ENCODE measurements at regions not wholly inside any gene's neighbourhood (a gene's known extent, or its start where the extent isn't known, plus 50 kb on each side); places are given as distances from the start of the nearest gene placed in this dataset.

DNA sequence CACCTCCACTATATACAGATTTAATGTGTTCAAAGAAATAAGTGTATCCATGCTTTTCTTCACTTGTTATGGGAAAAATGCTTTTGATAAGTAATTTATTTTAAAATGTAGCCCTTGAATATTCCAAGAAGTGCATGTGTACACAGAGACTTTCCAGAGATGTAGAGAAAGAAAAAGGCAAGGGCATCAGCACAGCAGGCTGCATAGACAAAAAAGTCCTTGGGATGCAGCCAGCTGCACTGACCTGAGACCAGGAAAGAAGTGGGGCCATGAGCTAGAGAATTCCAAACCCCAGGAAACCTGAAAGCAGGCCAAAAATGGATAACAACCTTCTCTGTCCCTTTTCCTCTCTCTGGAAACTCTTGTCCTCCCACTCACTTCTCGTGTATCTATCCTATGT is 51.6 kb upstream of the PRDM8 start:
- H3K27me3 Mint-ChIP-seq (ENCODE audit: insufficient read depth), result peaks cover under 1% of the 10 kb centered on the region
- peaks cover 5% of the 10 kb centered on the region for H3K9me3 Mint-ChIP-seq
- no peak for DNase-seq (ENCODE audit: low spot score)
- intact Hi-C loops (cut with micrococcal nuclease), result no loop called here
- peaks cover 12% of the 10 kb centered on the region for H3K36me3 Mint-ChIP-seq (ENCODE audit: low read depth)
- H3K27ac Mint-ChIP-seq, result no peak overlapping the region
- peaks cover 39% of the 10 kb centered on the region for H3K4me1 Mint-ChIP-seq (ENCODE audit: low read depth)
- no peak overlapping the region for H3K4me3 Mint-ChIP-seq

DNA sequence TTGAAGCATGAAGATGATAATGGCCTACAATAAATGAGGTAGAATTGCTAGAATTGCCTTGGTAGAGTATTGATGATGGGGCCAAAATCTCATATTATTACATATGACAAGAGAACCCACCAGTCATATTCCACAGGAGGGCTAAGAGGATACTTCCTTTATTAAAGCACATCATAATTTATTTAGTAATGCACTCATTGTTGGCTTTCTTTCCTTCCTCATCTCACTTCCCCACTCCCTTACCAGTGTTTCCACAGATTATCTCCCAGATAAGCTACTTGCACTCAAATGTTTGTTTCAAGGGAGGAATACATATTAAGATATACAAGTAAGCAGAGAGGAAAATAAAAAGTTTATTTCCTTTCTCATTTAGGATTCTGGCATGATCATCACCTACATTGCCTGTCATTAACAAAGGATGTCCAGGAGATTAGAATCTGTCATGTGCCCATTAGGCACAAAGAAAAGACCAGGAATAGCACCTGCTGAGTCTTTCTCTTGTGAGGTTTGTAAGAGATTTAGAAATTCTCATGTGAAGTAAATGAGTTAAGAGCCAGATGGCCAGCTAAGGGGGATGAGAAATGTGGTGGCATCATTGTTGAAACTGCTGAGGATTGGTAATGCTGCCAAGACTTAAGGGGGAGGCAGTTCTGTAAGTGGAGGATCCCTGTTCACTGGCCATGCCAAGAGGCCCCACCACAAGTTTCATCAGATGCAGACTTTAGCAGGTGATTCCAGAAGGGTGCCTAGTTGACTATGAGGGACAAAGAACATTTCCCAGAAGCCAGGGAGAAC is 52.4 kb upstream of the PRDM8 start:
- Mint-ChIP-seq H3K4me1 (ENCODE audit: low read depth) (peaks cover 46% of the 10 kb centered on the region), H3K9me3 (peaks cover 5% of the 10 kb centered on the region), H3K27me3 (ENCODE audit: insufficient read depth) (no peaks in the 10 kb centered on the region), H3K27ac (no peak overlapping the region), H3K36me3 (ENCODE audit: low read depth) (peaks cover 12% of the 10 kb centered on the region), H3K4me3 (no peak overlapping the region)
- no peak for DNase-seq (ENCODE audit: low spot score)
- intact Hi-C loops (cut with micrococcal nuclease), result no loop called here

- intact Hi-C loops (cut with micrococcal nuclease), result no loop called here
- Mint-ChIP-seq H3K27me3 (ENCODE audit: insufficient read depth) (no peaks in the 10 kb centered on the region), H3K27ac (peak overlapping the region; percentile 53), H3K36me3 (ENCODE audit: low read depth) (peaks cover 12% of the 10 kb centered on the region), H3K4me3 (no peak overlapping the region), H3K4me1 (ENCODE audit: low read depth) (peaks cover 62% of the 10 kb centered on the region), H3K9me3 (peaks cover 5% of the 10 kb centered on the region)
- no peak for DNase-seq (ENCODE audit: low spot score)
Observed at GRCh38 chr4:80143307-80143679, 54.0 kb upstream of the PRDM8 start.

DNA sequence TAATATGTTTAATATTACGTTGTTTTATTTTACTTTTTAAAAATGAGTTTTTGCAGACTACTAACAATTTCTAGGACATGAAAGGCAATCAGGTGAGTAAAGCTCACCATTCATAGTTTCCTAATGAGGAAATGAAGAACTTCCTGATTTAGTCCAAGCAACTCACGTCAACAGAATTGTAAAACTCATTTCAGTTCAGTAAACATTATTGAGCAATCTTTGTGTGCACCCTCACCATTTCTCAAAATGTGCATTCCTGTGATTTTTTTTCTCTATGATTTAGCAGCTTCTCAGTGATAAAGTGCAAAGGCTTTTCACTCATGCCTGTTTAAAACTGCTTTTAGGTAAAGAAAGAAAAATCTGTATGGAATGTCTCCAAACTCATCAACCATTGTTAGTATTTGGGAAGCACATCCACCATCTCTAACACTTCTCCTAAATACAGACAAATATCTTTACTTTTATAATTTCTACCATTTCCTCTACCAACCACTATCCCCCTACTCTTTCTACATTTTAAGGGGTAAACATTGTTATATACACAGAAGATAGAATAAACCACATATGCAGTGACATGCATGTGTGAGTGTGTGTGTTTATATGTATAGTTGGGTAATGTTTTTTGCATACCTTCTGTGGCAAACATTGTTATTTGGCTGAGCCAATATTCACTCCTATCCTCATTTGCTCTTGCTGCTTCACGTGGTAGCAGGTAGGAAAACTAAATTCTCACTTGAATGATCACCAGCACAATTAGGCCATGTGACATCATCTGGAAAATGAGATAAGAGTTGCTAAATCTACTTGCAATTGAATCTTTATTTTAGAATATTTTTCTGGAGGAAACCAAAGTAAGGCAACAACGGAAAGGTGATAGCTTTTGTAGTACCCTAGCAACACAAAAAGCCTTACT is 54.7 kb upstream of the PRDM8 start:
- H3K27me3 Mint-ChIP-seq (ENCODE audit: insufficient read depth), result no peaks in the 10 kb centered on the region
- peaks cover 8% of the 10 kb centered on the region for H3K9me3 Mint-ChIP-seq
- H3K36me3 Mint-ChIP-seq (ENCODE audit: low read depth), result peaks cover 16% of the 10 kb centered on the region
- H3K4me3 Mint-ChIP-seq, result no peak overlapping the region
- DNase-seq (ENCODE audit: low spot score), result no peak
- intact Hi-C loops (cut with micrococcal nuclease), result no loop called here
- peak overlapping the region; percentile 79 for H3K27ac Mint-ChIP-seq
- peaks cover 68% of the 10 kb centered on the region for H3K4me1 Mint-ChIP-seq (ENCODE audit: low read depth)

- H3K27ac Mint-ChIP-seq, result peak overlapping the region; percentile 66
- DNase-seq (ENCODE audit: low spot score), result no peak
Observed at GRCh38 chr4:80141543-80141942, 55.8 kb upstream of the PRDM8 start.

DNA sequence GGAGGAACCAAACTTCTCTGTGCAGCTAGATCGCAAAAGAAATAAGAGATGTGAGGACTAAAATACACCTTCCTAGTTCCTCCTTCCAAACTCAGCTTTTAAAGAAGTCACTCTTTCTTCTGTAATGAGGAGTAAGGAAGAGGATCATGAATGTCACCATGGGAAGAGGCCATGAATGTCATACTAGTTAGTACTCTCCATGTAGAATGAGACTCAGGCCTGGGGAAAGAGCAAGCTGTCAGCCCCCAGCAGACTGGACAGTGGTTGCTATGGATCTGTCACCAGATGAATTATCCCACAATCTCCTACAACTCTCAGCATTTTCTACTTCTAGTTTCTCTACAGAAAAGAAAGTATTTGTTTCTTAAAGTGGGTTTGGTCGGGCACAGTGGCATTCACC is 57.1 kb upstream of the PRDM8 start:
- Mint-ChIP-seq H3K9me3 (peaks cover 11% of the 10 kb centered on the region), H3K4me3 (no peak overlapping the region), H3K4me1 (ENCODE audit: low read depth) (peaks cover 75% of the 10 kb centered on the region), H3K27me3 (ENCODE audit: insufficient read depth) (no peaks in the 10 kb centered on the region), H3K36me3 (ENCODE audit: low read depth) (peaks cover 19% of the 10 kb centered on the region), H3K27ac (peak overlapping the region; percentile 66)
- DNase-seq (ENCODE audit: low spot score), result no peak
- intact Hi-C loops (cut with micrococcal nuclease), result no loop called here

More at GRCh38 chr4:80141543-80141942, 55.8 kb upstream of the PRDM8 start:
- intact Hi-C loops (cut with micrococcal nuclease), result no loop called here
- H3K36me3 Mint-ChIP-seq (ENCODE audit: low read depth), result peaks cover 20% of the 10 kb centered on the region
- H3K4me1 Mint-ChIP-seq (ENCODE audit: low read depth), result peaks cover 73% of the 10 kb centered on the region
- H3K9me3 Mint-ChIP-seq, result peaks cover 11% of the 10 kb centered on the region
- peak overlapping the region; percentile 25 for H3K4me3 Mint-ChIP-seq
- H3K27me3 Mint-ChIP-seq (ENCODE audit: insufficient read depth), result no peaks in the 10 kb centered on the region

DNA sequence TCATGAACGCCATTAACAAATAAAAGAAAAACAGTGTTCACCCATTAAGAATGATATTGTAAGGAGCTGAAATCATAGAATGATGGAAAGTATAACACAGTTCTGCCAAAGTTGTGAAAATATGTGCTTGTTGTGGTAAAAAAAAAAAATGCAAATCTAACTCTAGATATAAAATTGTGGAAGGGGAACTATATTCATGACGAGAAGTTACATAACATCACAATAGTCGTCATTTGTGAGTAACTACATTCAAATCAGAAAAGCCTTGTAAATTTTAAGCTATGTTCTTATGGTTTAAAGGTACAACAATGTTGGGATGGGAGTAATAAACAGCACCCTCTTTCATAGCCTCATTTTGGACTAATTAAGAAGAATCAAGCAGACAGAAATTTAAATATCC is 57.6 kb upstream of the PRDM8 start:
- H3K27ac Mint-ChIP-seq, result peak overlapping the region; percentile 85
- peak overlapping the region; percentile 11 for H3K4me3 Mint-ChIP-seq
- H3K4me1 Mint-ChIP-seq (ENCODE audit: low read depth), result peaks cover 75% of the 10 kb centered on the region

DNA sequence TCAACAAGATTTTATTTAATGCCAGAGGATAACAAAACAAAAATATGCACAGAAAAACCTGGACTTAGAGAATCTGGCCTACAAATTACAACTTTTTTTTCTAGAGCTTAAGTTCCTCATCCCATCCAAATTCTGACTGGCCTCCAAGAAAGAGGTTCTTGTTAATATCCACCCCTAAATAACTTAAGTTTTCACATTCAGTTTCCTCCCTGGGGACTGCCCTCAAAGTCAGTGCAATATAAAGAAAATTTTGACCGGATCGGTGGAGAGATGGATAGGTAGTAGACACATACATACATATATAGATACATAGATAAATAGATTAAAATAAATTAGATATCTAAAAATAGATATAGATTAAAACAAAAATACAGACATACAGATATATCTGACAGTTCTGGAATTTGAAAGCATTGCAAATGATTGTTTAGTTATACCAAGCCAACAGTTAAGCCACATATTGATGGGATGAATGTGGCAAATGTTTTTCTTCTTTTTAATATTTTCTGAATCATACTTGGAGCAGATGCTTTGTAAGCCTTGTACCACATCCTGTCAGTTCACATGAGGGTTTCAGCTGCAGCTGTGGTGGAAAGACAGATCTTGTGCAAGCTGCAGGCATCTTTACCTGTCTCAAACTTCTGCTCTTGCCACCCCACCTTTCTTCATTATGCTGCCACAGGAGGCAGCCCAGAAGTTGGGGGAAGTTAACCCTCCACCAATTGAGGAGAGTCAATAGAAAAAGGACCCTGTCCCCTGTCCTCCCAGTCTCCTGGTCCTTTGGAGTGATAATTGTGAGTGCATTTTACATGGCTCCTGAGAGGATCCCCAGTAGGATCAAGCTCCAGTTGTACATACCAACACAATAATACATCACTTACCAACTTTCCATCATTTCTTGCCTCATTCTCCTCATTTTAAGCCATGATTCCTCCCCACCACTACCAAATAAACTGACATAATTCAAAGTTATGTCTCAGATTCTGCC is 58.5 kb upstream of the PRDM8 start:
- DNase-seq (ENCODE audit: low spot score), result peak; percentile 62
- Mint-ChIP-seq H3K27ac (peak overlapping the region; percentile 88), H3K36me3 (ENCODE audit: low read depth) (peaks cover 13% of the 10 kb centered on the region), H3K4me1 (ENCODE audit: low read depth) (peaks cover 72% of the 10 kb centered on the region), H3K27me3 (ENCODE audit: insufficient read depth) (no peaks in the 10 kb centered on the region), H3K9me3 (peaks cover 6% of the 10 kb centered on the region), H3K4me3 (peak overlapping the region; percentile 62)
- intact Hi-C loops (cut with micrococcal nuclease), result loop anchor here (1.0 kb wide), 7 partner anchors 12 to 81 kb away; partner anchors contain the start of gene ANTXR2

More for the DNA sequence above, 57.6 kb upstream of the PRDM8 start:
- intact Hi-C loops (cut with micrococcal nuclease), result loop anchor here (1.0 kb wide), 6 partner anchors 15 to 81 kb away; partner anchors contain the start of gene ANTXR2
- peaks cover 9% of the 10 kb centered on the region for H3K9me3 Mint-ChIP-seq
- no peak for DNase-seq (ENCODE audit: low spot score)
- no peaks in the 10 kb centered on the region for H3K27me3 Mint-ChIP-seq (ENCODE audit: insufficient read depth)
- H3K36me3 Mint-ChIP-seq (ENCODE audit: low read depth), result peaks cover 16% of the 10 kb centered on the region

DNA sequence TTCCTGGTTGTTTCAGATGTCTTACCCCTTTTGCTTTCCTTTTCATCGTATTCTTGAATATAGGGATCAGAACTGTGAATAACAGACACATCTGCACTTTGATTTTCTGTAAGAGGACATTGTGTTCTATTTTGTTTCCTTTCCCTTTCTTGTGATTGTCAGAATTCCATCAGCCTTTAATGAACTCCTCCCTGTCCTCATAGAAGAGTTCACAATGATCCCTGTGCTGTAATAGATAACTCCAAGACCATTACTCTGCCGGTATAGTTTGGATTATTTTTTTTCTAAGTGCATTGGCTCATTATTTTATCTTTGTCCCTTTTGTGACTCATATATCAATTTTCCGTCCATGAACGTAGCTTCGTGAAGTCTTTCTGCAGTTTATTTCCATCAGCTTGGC is 59.7 kb upstream of the PRDM8 start:
- Mint-ChIP-seq H3K27me3 (ENCODE audit: insufficient read depth) (no peaks in the 10 kb centered on the region), H3K9me3 (peaks cover 6% of the 10 kb centered on the region), H3K36me3 (ENCODE audit: low read depth) (peaks cover 9% of the 10 kb centered on the region), H3K4me1 (ENCODE audit: low read depth) (peaks cover 63% of the 10 kb centered on the region), H3K27ac (peak overlapping the region; percentile 88), H3K4me3 (peak overlapping the region; percentile 53)
- intact Hi-C loops (cut with micrococcal nuclease), result loop anchor here (1.0 kb wide), 1 partner anchor 10 kb away; no protein-coding TSS in a partner anchor
- DNase-seq (ENCODE audit: low spot score), result no peak

- Mint-ChIP-seq H3K4me1 (ENCODE audit: low read depth) (peaks cover 50% of the 10 kb centered on the region), H3K27me3 (ENCODE audit: insufficient read depth) (no peaks in the 10 kb centered on the region), H3K27ac (no peak overlapping the region), H3K9me3 (peaks cover 6% of the 10 kb centered on the region), H3K36me3 (ENCODE audit: low read depth) (peaks cover 10% of the 10 kb centered on the region), H3K4me3 (no peak overlapping the region)
- intact Hi-C loops (cut with micrococcal nuclease), result no loop called here
- DNase-seq (ENCODE audit: low spot score), result no peak
Observed at GRCh38 chr4:80136270-80136669, 61.0 kb upstream of the PRDM8 start.

GRCh38 chr4:80135702-80136058 is 61.6 kb upstream of the PRDM8 start:
- H3K36me3 Mint-ChIP-seq (ENCODE audit: low read depth), result peaks cover 12% of the 10 kb centered on the region

More at GRCh38 chr4:80135702-80136058, 61.6 kb upstream of the PRDM8 start:
- H3K4me1 Mint-ChIP-seq (ENCODE audit: low read depth), result peaks cover 45% of the 10 kb centered on the region
- intact Hi-C loops (cut with micrococcal nuclease), result no loop called here
- H3K4me3 Mint-ChIP-seq, result no peak overlapping the region
- no peak overlapping the region for H3K27ac Mint-ChIP-seq
- H3K9me3 Mint-ChIP-seq, result peaks cover 6% of the 10 kb centered on the region
- DNase-seq (ENCODE audit: low spot score), result no peak
- H3K27me3 Mint-ChIP-seq (ENCODE audit: insufficient read depth), result no peaks in the 10 kb centered on the region
